B cell (primary cell): ENCODE measurements at regions not wholly inside any gene's neighbourhood (a gene's known extent, or its start where the extent isn't known, plus 50 kb on each side); places are given as distances from the start of the nearest gene placed in this dataset.

Experiments
- ATAC-seq: fragments of 200-7000 bp; cut with Tn5 transposase; one replicate; pipeline ENCODE4 v1.10.0; 2021; ENCODE audit warnings: low read depth, mild to moderate bottlenecking, moderate number of reproducible peaks, moderate library complexity
- CTCF ChIA-PET: fragments of 350-600 bp; sonication (Branson Sonifier 250); formaldehyde crosslinking; loops from one replicate; lab custom pipeline; 2021; ENCODE audit warnings: antibody characterized with exemption, inconsistent platforms; lab: Charles Lee
- POLR2A ChIA-PET: fragments of 350-600 bp; sonication (Branson Sonifier 250); formaldehyde crosslinking; loops from one replicate; lab custom pipeline; 2021; ENCODE audit warnings: antibody characterized with exemption; lab: Charles Lee
- DNase-seq: peaks from one replicate; pipeline ENCODE4 v3.0.0; 2013
- H2AFZ ChIP-seq: 2 replicates; pipeline ENCODE4 v1.6.1; 2012; ENCODE audit warnings: mild to moderate bottlenecking, low read depth, low read length; ENCODE audit not compliant: insufficient read depth, poor library complexity, severe bottlenecking
- H3K27ac ChIP-seq, 2 donors: 1 replicate in 1 of 2; 2 replicates in 1 of 2; pipeline ENCODE4 v1.5.1; 2012 to 2013; ENCODE audit warnings: low read length in 2 of 2, mild to moderate bottlenecking in 2 of 2, moderate library complexity in 1 of 2
- H3K27me3 ChIP-seq, 4 experiments: fragments of 200-600 bp in 1 of 4; sonication (generic) in 1 of 4; replicated peaks in 1 of 4; 1 replicate in 2 of 4; 2 replicates in 2 of 4; pipeline versions ENCODE4 v1.6.1 to v1.7.0; 2013 to 2016; ENCODE audit warnings: low read length in 3 of 4, mild to moderate bottlenecking in 2 of 4, mixed read lengths in 1 of 4, moderate library complexity in 1 of 4; ENCODE audit not compliant: insufficient read depth in 4 of 4, control insufficient read depth in 3 of 4; ENCODE audit errors: control extremely low read depth in 1 of 4
- H3K36me3 ChIP-seq, 2 experiments: replicated peaks in 1 of 2; 1 replicate in 1 of 2; 2 replicates in 1 of 2; pipeline versions ENCODE4 v1.6.1 to v1.7.1; 2013; ENCODE audit warnings: low read length in 1 of 2; ENCODE audit not compliant: insufficient read depth in 2 of 2, control insufficient read depth in 1 of 2; ENCODE audit errors: control extremely low read depth in 1 of 2, extremely low read depth in 1 of 2
- H3K4me1 ChIP-seq, 2 donors: fragments of 200-600 bp in 1 of 2; sonication (generic) in 1 of 2; 1 replicate in 1 of 2; 2 replicates in 1 of 2; pipeline versions ENCODE4 v1.5.1 to v1.6.1; 2013 to 2017; ENCODE audit warnings: low read length in 2 of 2; ENCODE audit not compliant: control insufficient read depth in 2 of 2, insufficient read depth in 2 of 2
- H3K4me2 ChIP-seq: replicated peaks from 2 replicates; pipeline ENCODE3; 2012; ENCODE audit warnings: mild to moderate bottlenecking, low read depth, low read length; ENCODE audit not compliant: poor library complexity, severe bottlenecking
- H3K4me3 ChIP-seq, 5 experiments: fragments of 200-600 bp in 1 of 5; sonication (generic) in 1 of 5; 1 replicate in 3 of 5; 2 replicates in 2 of 5; pipeline versions ENCODE4 v1.5.1 to v1.7.0; 2011 to 2016; ENCODE audit warnings: low read length in 4 of 5, mild to moderate bottlenecking in 4 of 5, low read depth in 2 of 5, control low read depth in 1 of 5, moderate library complexity in 1 of 5; ENCODE audit not compliant: insufficient read depth in 1 of 5; ENCODE audit errors: control extremely low read depth in 1 of 5, extremely low read depth in 1 of 5
- H3K79me2 ChIP-seq: fragments of 200-600 bp; sonication (generic); one replicate; pipeline ENCODE4 v1.6.0; 2016; ENCODE audit warnings: low read length; ENCODE audit not compliant: control insufficient read depth, insufficient read depth
- H3K9ac ChIP-seq: fragments of 200-600 bp; sonication (generic); 2 replicates; pipeline ENCODE4 v1.6.1; 2017; ENCODE audit warnings: mild to moderate bottlenecking, low read length, moderate library complexity
- H3K9me3 ChIP-seq, 3 donors: one replicate each; pipeline versions ENCODE4 v1.6.1 to v1.7.1; 2013; ENCODE audit warnings: low read length in 2 of 3; ENCODE audit not compliant: control insufficient read depth in 2 of 3, insufficient read depth in 1 of 3; ENCODE audit errors: control extremely low read depth in 1 of 3
- H4K20me1 ChIP-seq: 2 replicates; pipeline ENCODE4 v1.6.0; 2012; ENCODE audit warnings: mild to moderate bottlenecking, low read length; ENCODE audit not compliant: insufficient read depth, control insufficient read depth, poor library complexity, severe bottlenecking
- H3K27ac Mint-ChIP-seq: one replicate; pipeline ENCODE4 v1.8.0; 2021; ENCODE audit warnings: mixed read lengths
- H3K27me3 Mint-ChIP-seq: one replicate; pipeline ENCODE4 v1.8.0; 2021; ENCODE audit warnings: mixed read lengths
- H3K4me1 Mint-ChIP-seq: one replicate; pipeline ENCODE4 v1.8.0; 2021; ENCODE audit warnings: mixed read lengths
- H3K4me3 Mint-ChIP-seq: one replicate; pipeline ENCODE4 v1.8.0; 2021; ENCODE audit warnings: mixed read lengths
- H3K9me3 Mint-ChIP-seq: one replicate; pipeline ENCODE4 v1.8.0; 2022; ENCODE audit warnings: mixed read lengths; ENCODE audit not compliant: insufficient read depth
- EZH2 ChIP-seq: IDR thresholded peaks from 2 replicates; pipeline ENCODE4 v1.6.1; 2012; ENCODE audit warnings: borderline replicate concordance, low read depth, mild to moderate bottlenecking, moderate library complexity, low read length; ENCODE audit not compliant: insufficient read depth, poor library complexity, severe bottlenecking
- WGBS: methylation state at CpG from one replicate; pipeline ENCODE4 v1.1.5; 2013; ENCODE audit warnings: missing lambda C conversion rate; ENCODE audit not compliant: insufficient coverage; 5-methylcytosine and 5-hydroxymethylcytosine counted together
- intact Hi-C: fragments of 100-400 bp; cut with micrococcal nuclease; formaldehyde crosslinking; loops from one replicate; pipeline ENCODE4 v1.10.0; 2022
- TF ChIP-seq, protein P1 (sequence below): fragments of 200-600 bp; IDR thresholded peaks from one replicate; pipeline ENCODE4 v1.8.0; 2022; ENCODE audit warnings: antibody characterized with exemption, mild to moderate bottlenecking

DNA sequence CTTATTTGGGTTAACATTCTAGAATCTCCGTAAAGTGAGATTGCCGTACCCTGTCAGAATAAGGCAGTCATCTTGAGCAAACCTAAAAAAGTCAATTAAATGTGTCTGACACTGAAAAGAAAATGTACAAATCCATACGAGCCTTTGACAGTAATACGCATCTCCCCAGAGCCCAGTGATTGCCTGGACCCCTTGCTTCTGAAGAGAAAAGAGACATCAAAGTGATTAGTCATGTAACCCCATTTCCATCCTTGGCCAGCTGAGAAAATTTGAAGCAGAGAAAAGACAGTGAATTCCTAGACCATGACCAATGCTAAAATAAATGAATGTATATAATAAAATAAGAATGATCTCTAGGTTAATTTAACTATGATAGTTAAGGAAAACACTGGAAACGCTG, 1499.4 kb downstream of the SUCLG1 start:
- ChIA-PET POLR2A (no interaction called here), CTCF (no interaction called here)

DNA sequence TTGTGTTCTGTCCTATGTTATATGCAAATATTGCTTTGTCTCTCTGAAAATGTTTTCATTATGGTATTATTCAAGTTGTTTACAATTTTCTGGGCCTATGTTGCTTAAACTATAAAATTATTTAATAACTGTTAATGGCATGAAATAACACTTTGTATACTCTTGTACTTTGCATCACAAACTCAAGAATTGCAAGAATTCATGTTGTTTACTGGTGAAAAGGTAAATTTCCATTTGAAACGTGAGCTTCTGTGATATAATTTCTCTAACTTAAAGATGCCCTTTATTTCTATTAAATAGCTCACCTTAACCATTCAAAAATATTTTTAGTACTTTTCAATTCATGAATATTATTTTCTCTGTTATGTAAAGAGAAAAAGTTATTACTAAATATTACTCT, 1504.2 kb downstream of the SUCLG1 start:
- H3K4me2 ChIP-seq = no peak overlapping the region
- no peak overlapping the region for H3K27ac Mint-ChIP-seq
- CTCF ChIA-PET = no interaction called here
- no peak for DNase-seq
- no peak overlapping the region for H2AFZ ChIP-seq
- H3K27me3 ChIP-seq = no peaks in the 10 kb centered on the region
- H3K9me3 Mint-ChIP-seq = peaks cover 5% of the 10 kb centered on the region
- no peaks in the 10 kb centered on the region for H3K27me3 Mint-ChIP-seq
- no peaks in the 10 kb centered on the region for H3K79me2 ChIP-seq
- H3K4me3 ChIP-seq = no peak overlapping the region
- H3K4me3 Mint-ChIP-seq = no peak overlapping the region
- no peak overlapping the region for H3K27ac ChIP-seq
- intact Hi-C loops = no loop called here
- no peaks in the 10 kb centered on the region for H4K20me1 ChIP-seq
- H3K36me3 ChIP-seq = no peaks in the 10 kb centered on the region
- H3K4me1 ChIP-seq = no peaks in the 10 kb centered on the region
- no CpG with 5 or more reads among the region's 1 CpG for WGBS
- TF ChIP-seq EZH2 = no peak
- TF ChIP-seq, protein P1, sequence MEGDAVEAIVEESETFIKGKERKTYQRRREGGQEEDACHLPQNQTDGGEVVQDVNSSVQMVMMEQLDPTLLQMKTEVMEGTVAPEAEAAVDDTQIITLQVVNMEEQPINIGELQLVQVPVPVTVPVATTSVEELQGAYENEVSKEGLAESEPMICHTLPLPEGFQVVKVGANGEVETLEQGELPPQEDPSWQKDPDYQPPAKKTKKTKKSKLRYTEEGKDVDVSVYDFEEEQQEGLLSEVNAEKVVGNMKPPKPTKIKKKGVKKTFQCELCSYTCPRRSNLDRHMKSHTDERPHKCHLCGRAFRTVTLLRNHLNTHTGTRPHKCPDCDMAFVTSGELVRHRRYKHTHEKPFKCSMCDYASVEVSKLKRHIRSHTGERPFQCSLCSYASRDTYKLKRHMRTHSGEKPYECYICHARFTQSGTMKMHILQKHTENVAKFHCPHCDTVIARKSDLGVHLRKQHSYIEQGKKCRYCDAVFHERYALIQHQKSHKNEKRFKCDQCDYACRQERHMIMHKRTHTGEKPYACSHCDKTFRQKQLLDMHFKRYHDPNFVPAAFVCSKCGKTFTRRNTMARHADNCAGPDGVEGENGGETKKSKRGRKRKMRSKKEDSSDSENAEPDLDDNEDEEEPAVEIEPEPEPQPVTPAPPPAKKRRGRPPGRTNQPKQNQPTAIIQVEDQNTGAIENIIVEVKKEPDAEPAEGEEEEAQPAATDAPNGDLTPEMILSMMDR = no peak
- H3K4me1 Mint-ChIP-seq = no peaks in the 10 kb centered on the region
- no peak overlapping the region for H3K9ac ChIP-seq
- ATAC-seq = no peak
- POLR2A ChIA-PET = no interaction called here
- H3K9me3 ChIP-seq = peaks cover 0 to 6% (median 0%) of the 10 kb centered on the region in 3 donors

More for the DNA sequence above, 1499.4 kb downstream of the SUCLG1 start:
- H4K20me1 ChIP-seq = no peaks in the 10 kb centered on the region
- H2AFZ ChIP-seq = no peak overlapping the region
- no peaks in the 10 kb centered on the region for H3K4me1 ChIP-seq
- no peak overlapping the region for H3K27ac Mint-ChIP-seq
- no peak overlapping the region for H3K4me2 ChIP-seq
- H3K27me3 ChIP-seq = no peaks in the 10 kb centered on the region
- ATAC-seq = no peak
- intact Hi-C loops = no loop called here
- H3K4me3 ChIP-seq = no peak overlapping the region
- H3K4me1 Mint-ChIP-seq = no peaks in the 10 kb centered on the region
- H3K9me3 ChIP-seq = peaks cover 0 to 3% (median 0%) of the 10 kb centered on the region in 3 donors
- H3K79me2 ChIP-seq = no peaks in the 10 kb centered on the region
- H3K4me3 Mint-ChIP-seq = no peak overlapping the region
- no peak overlapping the region for H3K9ac ChIP-seq
- H3K27ac ChIP-seq = no peak overlapping the region
- no peaks in the 10 kb centered on the region for H3K36me3 ChIP-seq
- H3K9me3 Mint-ChIP-seq = peaks cover 11% of the 10 kb centered on the region
- WGBS = 96% methylated on average over 4 of the region's 5 CpGs
- H3K27me3 Mint-ChIP-seq = no peaks in the 10 kb centered on the region
- TF ChIP-seq EZH2 = no peak
- TF ChIP-seq, protein P1 = no peak
- no peak for DNase-seq
